ENCODE measurements at regions not wholly inside any gene's neighbourhood (a gene's known extent, or its start where the extent isn't known, plus 50 kb on each side); places are given as distances from the start of the nearest gene placed in this dataset.

- DNase-seq (ENCODE audit: low spot score), result no peak
Observed at GRCh38 chr10:93178226-93178625, 104.5 kb downstream of the CYP26A1 start.

- DNase-seq (ENCODE audit: low spot score), result peak; percentile 69
Observed at GRCh38 chr10:93180482-93180931, 106.8 kb downstream of the CYP26A1 start.

DNA sequence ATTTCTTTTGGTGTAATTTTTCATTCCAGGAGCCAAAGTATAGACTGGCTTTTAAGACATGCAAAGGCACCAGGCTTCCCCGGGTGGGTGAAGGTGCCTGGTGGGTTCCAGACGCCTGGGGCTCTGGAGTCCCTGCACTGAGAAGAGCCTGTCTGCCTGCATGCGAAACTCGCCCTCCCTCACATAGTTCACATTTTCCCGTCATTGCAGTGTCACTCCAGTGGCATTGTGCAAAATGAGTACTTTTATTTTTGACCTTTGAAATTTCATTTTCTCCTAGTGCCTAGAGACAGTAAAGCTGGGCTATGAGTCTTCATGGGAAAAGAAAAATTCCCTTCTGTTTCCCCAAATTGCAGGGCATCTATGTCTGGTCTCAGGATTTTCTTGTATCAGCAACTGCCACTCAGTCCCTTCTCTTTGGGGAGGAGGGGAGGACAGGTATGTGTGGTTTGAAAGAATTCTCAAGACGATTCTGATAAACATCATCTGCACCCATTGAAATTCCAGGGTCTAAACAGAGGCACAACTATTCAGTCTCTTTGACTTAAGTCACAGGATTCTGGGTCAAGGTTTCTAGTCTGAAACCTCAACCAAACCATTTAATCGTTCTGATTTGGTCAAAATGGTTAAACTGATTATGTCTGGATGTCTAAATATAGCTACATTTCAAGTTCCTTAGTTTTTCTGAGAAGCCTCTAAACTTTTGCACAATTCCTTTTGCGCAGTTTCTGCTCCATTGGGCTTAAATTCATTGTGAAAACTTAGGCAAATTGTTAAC is 107.8 kb downstream of the CYP26A1 start:
- DNase-seq (ENCODE audit: low spot score), result no peak

DNA sequence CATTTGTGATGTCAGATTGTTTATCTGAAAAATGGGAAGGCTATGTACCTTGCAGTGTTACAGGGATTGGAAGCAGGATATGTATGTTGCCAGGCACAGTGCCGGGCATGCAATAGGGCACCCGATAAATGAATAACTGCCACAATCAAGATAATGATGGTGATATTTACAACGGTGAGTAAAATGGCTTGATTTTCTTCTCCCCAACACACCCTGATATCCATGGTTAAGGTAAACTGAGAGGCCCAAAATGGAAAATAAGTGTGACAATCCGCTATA is 108.3 kb downstream of the CYP26A1 start:
- DNase-seq (ENCODE audit: low spot score), result no peak

DNA sequence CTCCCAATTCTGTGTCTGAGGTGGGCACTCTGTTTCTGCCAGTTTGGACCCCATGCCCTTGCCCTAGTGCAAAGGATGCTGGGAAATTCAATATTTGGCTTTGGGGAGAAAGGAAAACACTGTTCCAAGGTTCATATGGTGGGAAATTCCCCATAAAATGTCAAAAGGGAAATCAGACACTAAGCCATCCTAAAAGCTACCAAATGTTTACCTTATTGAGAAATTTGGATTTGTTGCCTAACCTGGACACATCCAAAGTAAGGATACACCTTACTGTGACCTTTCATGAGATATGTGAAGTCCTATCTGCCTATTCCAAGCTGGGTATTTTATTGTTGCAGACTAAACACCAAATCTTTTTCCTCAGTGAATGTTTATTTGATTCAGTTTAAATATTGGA is 109.1 kb downstream of the CYP26A1 start:
- DNase-seq (ENCODE audit: low spot score), result no peak

DNA sequence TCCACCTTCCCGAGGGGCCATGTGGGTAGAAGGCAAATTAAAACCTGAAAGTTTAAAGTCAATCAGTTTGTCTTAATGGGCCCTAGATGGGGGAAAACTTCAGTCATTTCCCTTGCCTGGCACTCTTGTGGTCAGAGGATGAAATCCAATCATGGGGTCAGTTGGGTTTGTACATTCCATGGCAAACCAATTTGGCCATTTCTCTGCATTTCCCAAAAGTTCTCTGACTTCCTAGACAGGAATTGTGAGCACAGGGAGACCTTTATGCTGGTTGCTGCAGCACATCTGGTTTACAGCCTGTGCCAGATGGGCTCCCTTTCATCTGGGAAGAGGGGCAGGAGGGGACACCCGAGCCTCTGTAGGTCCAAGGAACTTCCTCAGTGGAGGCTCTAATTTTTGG is 113.0 kb downstream of the CYP26A1 start:
- DNase-seq (ENCODE audit: low spot score), result peak; percentile 65

GRCh38 chr10:93189944-93190343 is 116.3 kb downstream of the CYP26A1 start:
- DNase-seq (ENCODE audit: low spot score), result no peak

DNA sequence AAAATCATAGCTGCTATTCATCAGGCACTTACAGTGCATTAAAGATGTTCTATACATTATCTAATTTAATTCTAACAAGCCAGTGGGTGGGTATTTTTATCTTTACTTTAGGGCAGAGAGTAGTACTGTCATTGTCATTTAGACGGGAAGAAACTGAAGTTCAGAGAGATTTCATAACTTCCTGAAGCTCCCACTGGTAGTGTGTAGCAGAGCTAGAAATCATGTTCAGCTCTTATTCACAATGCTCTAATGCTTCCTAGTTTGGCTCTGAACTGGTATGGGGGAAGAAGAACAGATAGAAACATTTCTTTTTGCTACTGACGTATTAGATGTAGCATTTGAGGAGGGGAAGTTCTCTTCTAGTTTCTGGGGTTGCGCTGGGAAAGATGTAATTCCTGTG is 116.7 kb downstream of the CYP26A1 start:
- no peak for DNase-seq (ENCODE audit: low spot score)

DNA sequence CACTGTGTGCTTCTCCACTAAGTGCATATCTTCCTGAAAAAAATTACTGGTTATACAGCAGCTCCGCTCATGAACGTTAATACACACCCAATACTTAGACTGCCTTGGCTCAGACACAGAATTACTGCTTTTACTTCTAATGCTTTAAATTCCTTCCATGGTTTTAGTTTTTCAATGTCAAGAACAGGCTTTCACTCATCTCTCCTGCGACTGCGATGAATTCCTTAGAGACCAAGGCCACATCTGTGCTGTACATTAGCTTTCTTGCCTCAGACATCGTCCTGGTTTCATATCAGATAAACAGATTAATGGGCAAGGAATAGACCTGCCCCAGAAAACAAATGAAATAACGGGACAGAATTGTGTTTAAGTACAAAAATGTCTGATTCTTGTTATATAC is 120.2 kb downstream of the CYP26A1 start:
- no peak for DNase-seq (ENCODE audit: low spot score)

GRCh38 chr10:93198401-93199131 is 124.9 kb downstream of the CYP26A1 start:
- peak; percentile 70 for DNase-seq (ENCODE audit: low spot score)

DNA sequence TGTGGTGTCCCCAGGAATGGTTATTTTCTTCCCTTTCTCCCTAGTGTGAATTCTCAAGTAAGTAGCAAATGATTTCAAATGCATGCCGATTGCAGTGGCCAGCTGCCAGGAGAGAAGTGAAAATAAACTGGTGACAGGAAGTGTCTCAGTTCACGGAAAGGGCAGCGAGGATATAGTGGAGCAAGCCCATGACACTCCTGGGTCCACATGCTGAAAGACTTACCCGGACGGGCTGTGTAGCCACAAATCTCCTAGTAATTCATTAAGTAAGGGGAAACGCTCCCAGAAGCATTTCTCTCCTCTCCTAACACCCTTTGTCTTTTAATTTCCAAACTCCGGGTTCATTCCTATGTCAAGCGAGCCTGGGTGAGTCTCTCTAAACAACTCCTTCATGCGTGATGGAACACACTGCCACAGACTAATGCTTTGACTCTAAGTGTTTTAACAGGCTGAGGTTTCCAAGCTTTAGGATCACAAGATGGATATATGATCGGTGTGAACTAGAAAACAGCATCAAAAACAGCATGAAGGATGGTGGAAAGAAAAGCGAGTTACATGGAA is 125.6 kb downstream of the CYP26A1 start:
- peak; percentile 69 for DNase-seq (ENCODE audit: low spot score)

DNA sequence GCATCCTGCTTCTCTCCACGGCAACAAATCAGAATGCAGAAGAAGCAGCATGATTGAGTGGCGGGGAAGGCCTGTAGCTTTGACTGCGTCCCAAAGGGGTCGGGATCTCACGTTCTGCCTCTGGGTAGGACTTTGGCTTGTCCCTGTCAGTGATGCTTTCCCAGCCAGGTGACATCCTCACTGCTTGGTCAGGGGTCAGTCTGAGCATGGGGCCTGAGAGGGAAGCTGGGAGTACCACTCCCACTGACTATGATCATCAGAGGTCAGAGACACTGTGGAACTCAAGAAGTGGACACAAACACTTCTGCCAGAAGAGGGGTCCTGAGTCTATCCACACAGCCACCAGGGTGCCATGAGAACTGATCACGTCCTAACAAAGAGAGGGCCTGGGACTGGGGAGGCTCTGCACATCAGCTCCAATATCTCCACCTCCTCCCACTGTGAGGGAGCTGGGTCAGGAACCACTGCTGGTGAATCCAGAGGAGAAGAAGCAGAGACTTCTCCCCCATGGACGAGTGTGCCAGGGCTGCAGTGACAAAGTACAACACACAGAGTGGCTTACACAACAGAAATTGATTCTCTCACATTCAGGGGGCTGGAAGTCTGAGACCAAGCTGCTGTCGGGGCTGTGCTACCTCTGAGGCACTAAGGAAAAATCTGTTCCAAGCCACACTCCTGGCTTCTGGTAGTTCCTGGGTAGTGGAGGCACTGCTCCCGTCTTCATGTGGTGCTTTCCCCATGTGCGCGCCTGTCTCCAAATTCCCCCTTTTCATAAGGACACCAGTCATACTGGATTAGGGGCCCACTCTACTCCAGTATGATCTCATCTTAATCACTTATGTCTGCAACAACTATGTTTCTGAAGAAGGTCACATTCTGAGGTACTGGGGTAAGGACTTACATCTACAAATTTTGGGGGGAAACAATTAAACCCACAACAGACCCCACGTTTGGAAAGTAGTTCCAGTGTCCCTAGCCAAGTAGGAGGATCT is 131.1 kb downstream of the CYP26A1 start:
- DNase-seq (ENCODE audit: low spot score), result no peak

- DNase-seq (ENCODE audit: low spot score), result no peak
Observed at GRCh38 chr10:93206652-93207051, 133.0 kb downstream of the CYP26A1 start.

DNA sequence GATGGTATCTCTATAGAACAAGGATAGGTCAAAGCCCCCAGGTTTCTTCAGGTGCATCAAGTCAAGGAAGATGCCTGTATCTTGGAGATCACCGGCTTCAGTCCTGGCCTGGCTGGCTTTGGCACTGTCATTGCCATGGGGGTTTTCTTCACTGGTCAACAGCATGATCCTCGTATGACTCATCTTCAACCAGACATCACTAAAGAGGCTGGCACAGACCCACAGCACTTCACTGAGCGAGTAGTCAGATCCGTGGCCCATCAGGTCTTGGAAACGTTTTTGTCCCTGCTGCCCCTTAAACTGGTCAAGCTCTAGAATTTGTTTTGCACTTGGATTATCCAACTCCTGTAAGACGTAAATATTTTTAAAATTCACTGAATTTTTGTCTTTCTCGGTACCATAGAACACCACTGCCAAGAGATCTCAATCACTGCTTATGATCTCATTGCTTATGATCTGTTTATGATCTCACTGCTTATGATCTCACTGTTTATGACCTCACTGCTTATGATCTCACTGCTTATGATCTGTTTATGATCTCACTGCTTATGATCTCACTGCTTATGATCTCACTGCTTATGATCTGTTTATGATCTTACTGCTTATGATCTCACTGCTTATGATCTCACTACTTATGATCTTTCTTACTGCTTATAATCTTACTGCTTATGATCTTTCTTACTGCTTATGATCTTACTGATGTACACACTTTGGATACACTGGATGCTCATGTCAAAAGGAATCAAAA is 135.2 kb downstream of the CYP26A1 start:
- no peak for DNase-seq (ENCODE audit: low spot score)

DNA sequence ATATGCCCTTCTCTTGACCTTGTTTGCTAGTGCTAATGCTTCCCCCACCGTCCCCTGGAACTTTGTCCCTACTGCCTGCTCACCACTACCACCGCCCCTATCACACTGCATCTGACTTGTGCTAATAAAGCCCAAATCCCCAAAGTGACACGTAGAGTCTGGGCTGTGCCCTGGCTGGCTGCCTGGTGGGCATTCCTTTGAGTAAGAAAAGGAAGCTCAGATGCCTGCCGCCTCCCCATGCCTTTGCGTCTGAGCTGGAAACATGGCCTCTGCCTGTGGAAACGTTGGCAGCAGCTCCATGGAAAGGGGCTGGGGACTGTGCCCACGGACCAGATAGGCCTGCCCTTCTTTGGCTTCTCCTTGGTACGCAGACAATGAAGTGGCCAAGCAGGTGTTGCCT is 138.3 kb downstream of the CYP26A1 start:
- no peak for DNase-seq (ENCODE audit: low spot score)

DNA sequence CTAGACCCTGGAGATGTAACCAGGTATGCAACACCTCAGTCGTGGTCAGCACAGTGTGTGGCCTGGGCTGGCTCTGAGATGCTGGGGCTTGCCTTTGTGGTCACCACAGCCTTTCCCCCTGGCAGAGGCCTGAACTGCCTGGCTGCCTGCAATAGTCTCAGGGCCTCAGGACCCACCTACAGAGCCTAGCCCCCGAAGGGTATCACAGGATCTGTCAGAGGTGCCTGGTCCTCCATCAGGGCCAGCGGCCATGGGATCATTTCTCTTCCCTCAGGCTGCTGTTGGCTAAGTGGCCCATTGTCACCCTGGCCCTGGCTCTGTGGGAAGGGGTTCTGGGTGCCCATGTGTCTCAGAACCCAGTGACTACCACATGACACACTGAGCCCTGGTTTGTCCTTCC is 141.6 kb downstream of the CYP26A1 start:
- DNase-seq (ENCODE audit: low spot score), result no peak

GRCh38 chr10:93216341-93216985 is 142.8 kb downstream of the CYP26A1 start:
- DNase-seq (ENCODE audit: low spot score), result no peak

DNA sequence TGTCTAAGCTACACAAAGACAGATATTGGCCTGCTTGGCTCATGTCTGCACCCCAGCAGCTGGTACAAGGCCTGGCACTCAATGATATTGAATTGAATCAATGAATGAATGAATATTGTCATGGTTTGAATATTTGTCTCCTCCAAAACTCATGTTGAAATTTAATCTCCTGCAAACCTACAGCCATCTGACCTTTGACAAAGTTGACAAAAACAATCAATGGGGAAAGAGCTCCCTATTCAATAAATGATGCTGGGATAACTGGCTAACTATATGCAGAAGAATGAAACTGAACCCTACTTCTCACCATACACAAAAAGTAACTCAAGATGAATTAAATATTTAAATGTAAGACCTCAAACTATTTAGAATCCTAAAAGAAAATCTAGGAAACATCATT is 144.7 kb downstream of the CYP26A1 start:
- DNase-seq (ENCODE audit: low spot score), result no peak

DNA sequence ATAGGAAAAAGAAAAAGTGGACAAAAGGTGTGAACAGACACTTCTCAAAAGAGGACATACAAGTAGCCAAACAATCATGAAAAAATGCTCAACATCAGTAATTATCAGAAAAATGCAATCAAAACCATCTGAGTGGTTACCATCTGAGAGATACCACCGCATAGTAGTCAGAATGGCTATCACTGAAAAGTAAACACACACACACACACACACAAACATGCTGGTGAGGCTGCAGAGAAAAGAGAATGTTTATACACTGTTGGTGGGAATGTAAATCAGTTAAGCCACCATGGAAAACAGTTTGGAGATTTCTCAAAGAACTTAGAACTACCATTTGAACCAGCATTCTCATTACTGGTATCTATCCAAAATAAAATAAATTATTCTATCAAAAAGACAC is 145.7 kb downstream of the CYP26A1 start:
- no peak for DNase-seq (ENCODE audit: low spot score)

- DNase-seq (ENCODE audit: low spot score), result no peak
Observed at GRCh38 chr10:93220296-93221170, 146.8 kb downstream of the CYP26A1 start.

All from GM03348 (cell line).